ENCODE measurements at regions not wholly inside any gene's neighbourhood (a gene's known extent, or its start where the extent isn't known, plus 50 kb on each side); places are given as distances from the start of the nearest gene placed in this dataset.

DNA sequence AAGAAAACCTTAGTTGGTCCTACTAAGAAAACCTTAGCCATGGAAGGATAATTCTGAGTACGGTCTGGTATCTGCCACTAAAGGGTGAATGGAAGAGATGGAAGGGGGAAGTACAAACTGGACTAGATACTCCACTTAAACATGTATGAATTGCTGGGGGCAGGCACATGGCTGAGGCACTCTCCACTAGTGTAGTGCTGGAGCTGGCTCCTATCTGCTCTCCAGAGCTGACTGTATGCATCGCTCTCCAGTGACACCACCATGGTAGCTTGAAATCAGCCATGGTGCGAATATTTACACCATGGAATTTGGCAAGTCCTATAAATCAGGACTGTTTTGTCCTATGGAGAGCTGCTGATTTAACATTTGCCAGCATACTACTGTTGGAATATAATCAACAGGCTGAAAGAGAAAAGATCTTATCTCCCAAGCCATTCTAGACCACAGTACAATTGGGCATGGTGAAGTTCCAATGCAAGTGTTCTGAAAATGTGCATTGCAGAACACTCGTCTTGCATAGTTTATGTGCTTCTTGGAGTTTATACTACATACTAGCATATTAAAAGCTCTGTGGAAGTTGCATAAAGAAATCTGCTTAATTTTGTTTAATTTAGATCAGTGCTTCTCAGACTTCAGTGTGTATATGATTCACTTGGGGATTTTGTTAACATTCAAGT, 277.4 kb downstream of the TDRD15 start:
- intact Hi-C loops (cut with DNase I) = no loop called here
- no peak for DNase-seq
- no peak overlapping the region for H3K27ac ChIP-seq
- 91 to 98% (median 92%) methylated on average over 4 of the region's 4 CpGs for WGBS, 3 donors
- no peaks in the 10 kb centered on the region for H3K36me3 ChIP-seq
- no peaks in the 10 kb centered on the region for H3K9me3 ChIP-seq
- H3K27me3 ChIP-seq = no peaks in the 10 kb centered on the region
- no peaks in the 10 kb centered on the region for H3K4me1 ChIP-seq (ENCODE audit: insufficient read depth)
- H3K4me3 ChIP-seq = no peak overlapping the region
- TF ChIP-seq POLR2A (IDR thresholded peaks at IDR 0.05) (no peak), CTCF (IDR thresholded peaks at IDR 0.05) (no peak), EP300 (IDR thresholded peaks at IDR 0.05) (no peak)

DNA sequence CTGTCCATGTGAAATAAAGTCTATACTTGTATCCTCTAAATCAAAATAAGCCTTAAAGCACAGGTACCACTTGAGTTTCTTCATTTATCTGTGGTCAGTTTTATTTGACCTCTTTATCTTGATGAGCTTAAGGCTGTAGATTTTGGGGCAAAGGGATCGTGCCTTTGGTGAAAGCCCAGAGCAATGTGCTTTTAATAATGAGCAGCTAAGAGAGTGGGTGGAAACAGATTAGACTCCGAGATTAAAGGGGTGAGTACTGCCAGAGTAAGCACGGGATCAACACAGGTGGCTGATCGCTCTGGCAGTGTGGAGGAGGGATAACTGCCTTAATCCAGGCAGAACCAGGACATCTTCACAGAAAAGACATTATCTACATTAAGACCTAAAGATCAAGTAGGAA, 280.4 kb downstream of the TDRD15 start:
- no peaks in the 10 kb centered on the region for H3K4me1 ChIP-seq (ENCODE audit: insufficient read depth)
- TF ChIP-seq CTCF (IDR thresholded peaks at IDR 0.05) (no peak), EP300 (IDR thresholded peaks at IDR 0.05) (no peak), POLR2A (IDR thresholded peaks at IDR 0.05) (no peak)
- 44 to 53% (median 51%) methylated on average over 4 of the region's 4 CpGs for WGBS, 3 donors
- intact Hi-C loops (cut with DNase I) = no loop called here
- no peaks in the 10 kb centered on the region for H3K36me3 ChIP-seq
- no peaks in the 10 kb centered on the region for H3K9me3 ChIP-seq
- DNase-seq = no peak
- no peaks in the 10 kb centered on the region for H3K27me3 ChIP-seq
- no peak overlapping the region for H3K4me3 ChIP-seq
- no peak overlapping the region for H3K27ac ChIP-seq

- Histone ChIP-seq H3K27me3 (no peaks in the 10 kb centered on the region), H3K9me3 (no peaks in the 10 kb centered on the region), H3K4me3 (no peak overlapping the region), H3K4me1 (ENCODE audit: insufficient read depth) (no peaks in the 10 kb centered on the region), H3K36me3 (no peaks in the 10 kb centered on the region), H3K27ac (no peak overlapping the region)
- TF ChIP-seq EP300 (IDR thresholded peaks at IDR 0.05) (no peak), POLR2A (IDR thresholded peaks at IDR 0.05) (no peak), CTCF (IDR thresholded peaks at IDR 0.05) (no peak)
- 80 to 85% (median 84%) methylated on average over 7 of the region's 7 CpGs for WGBS, 3 donors
- intact Hi-C loops (cut with DNase I) = no loop called here
- no peak for DNase-seq
These were observed 281.3 kb downstream of the TDRD15 start for GRCh38 chr2:21404827-21405625.

GRCh38 chr2:21406386-21406785, 282.6 kb downstream of the TDRD15 start:
- H3K4me1 ChIP-seq (ENCODE audit: insufficient read depth) = no peaks in the 10 kb centered on the region
- intact Hi-C loops (cut with DNase I) = no loop called here
- no peaks in the 10 kb centered on the region for H3K9me3 ChIP-seq
- H3K4me3 ChIP-seq = no peak overlapping the region
- 91 to 95% (median 93%) methylated on average over 1 of the region's 1 CpG for WGBS, 3 donors
- no peaks in the 10 kb centered on the region for H3K27me3 ChIP-seq
- DNase-seq = no peak
- no peak overlapping the region for H3K27ac ChIP-seq
- no peaks in the 10 kb centered on the region for H3K36me3 ChIP-seq
- TF ChIP-seq CTCF (IDR thresholded peaks at IDR 0.05) (no peak), EP300 (IDR thresholded peaks at IDR 0.05) (no peak), POLR2A (IDR thresholded peaks at IDR 0.05) (no peak)

Measured in ovary (tissue), 7 donors.